Thoracic aorta (tissue), 2 donors: ENCODE measurements at regions not wholly inside any gene's neighbourhood (a gene's known extent, or its start where the extent isn't known, plus 50 kb on each side); places are given as distances from the start of the nearest gene placed in this dataset.
"Not testable (repeated sequence)": the region's sequence is repeated elsewhere in the genome, so short reads cannot be mapped to it uniquely, and the experiment has no call there.

Source experiments
- ATAC-seq: fragments of 150-250 bp; one replicate; pipeline ENCODE4 v1.8.0; 2017; ENCODE audit warnings: low read depth; ENCODE audit not compliant: insufficient number of reproducible peaks, low FRiP score
- DNase-seq: peaks from one replicate; pipeline ENCODE4 v3.0.0-alpha.2; 2020; ENCODE audit warnings: low spot score
- H3K27ac ChIP-seq, 2 donors: fragments of 200-600 bp; sonication (generic); 1 replicate in 1 of 2; 2 replicates in 1 of 2; pipeline ENCODE4 v1.5.1; 2016; ENCODE audit warnings: mild to moderate bottlenecking in 2 of 2, moderate library complexity in 2 of 2
- H3K27me3 ChIP-seq: fragments of 200-600 bp; sonication (generic); replicated peaks from 2 replicates; pipeline ENCODE4 v1.6.0; 2016; ENCODE audit warnings: mild to moderate bottlenecking; ENCODE audit not compliant: insufficient read depth
- H3K36me3 ChIP-seq: fragments of 200-600 bp; sonication (generic); one replicate; pipeline ENCODE4 v1.5.1; 2016
- H3K4me1 ChIP-seq, 2 donors: fragments of 200-600 bp; sonication (generic); 1 replicate in 1 of 2; 2 replicates in 1 of 2; pipeline versions ENCODE4 v1.5.1 to v1.6.0; 2016; ENCODE audit warnings: low read depth in 2 of 2, mild to moderate bottlenecking in 1 of 2; ENCODE audit not compliant: control insufficient read depth in 1 of 2
- H3K4me3 ChIP-seq: fragments of 200-600 bp; sonication (generic); 2 replicates; pipeline ENCODE4 v1.5.1; 2016; ENCODE audit warnings: mild to moderate bottlenecking
- H3K9me3 ChIP-seq: fragments of 200-600 bp; sonication (generic); 2 replicates; pipeline ENCODE4 v1.5.1; 2016
- TF ChIP-seq, protein P1 (sequence below): fragments of 200-600 bp; sonication (generic); IDR thresholded peaks from one replicate; pipeline ENCODE4 v1.5.1; 2019; ENCODE audit warnings: antibody characterized with exemption

DNA sequence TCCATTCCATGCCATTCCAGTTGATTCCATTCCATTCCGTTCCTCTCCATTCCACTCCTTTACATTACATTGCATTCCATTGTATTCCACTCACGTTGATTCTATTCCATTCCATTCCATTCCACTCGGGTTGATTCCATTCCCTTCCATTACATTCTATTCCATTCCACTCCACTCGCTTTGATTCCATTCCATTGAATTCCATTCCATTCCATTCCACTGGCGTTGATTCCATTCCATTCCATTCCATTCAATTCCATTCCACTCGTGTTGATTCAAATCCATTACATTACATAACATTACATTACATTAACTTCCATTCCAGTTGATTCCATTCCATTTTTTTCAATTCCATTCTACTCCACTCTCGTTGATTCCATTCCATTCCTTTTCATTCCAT, 1142.8 kb downstream of the RPIA start:
- peaks cover 7% of the 10 kb centered on the region for H3K9me3 ChIP-seq

DNA sequence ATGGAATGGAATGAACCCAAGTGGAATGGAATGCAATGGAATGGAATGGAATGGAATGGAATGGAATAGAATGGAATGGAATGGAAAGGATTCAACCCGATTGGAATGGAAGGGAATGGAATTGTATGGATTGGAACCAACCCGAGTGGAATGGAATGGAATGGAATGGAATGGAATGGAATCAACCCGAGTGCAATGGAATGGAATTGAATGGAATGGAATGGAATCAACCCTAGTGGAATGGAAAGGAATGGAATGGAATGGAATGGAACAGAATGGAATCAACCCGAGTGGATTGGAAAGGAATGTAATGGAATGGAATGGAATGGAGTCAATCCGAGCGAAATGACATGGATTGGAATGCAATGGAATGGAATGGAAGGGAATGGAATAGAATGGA, 1144.9 kb downstream of the RPIA start:
- H3K27me3 ChIP-seq, H3K36me3 ChIP-seq, H3K4me1 ChIP-seq, H3K27ac ChIP-seq, H3K9me3 ChIP-seq, H3K4me3 ChIP-seq, DNase-seq: not testable (repeated sequence)
- peak; percentile 81 for ATAC-seq

More for the DNA sequence above, 1142.8 kb downstream of the RPIA start:
- ATAC-seq: no peak
- no peak for DNase-seq
- H3K36me3 ChIP-seq: no peaks in the 10 kb centered on the region
- no peaks in the 10 kb centered on the region for H3K27me3 ChIP-seq
- TF ChIP-seq, protein P1, sequence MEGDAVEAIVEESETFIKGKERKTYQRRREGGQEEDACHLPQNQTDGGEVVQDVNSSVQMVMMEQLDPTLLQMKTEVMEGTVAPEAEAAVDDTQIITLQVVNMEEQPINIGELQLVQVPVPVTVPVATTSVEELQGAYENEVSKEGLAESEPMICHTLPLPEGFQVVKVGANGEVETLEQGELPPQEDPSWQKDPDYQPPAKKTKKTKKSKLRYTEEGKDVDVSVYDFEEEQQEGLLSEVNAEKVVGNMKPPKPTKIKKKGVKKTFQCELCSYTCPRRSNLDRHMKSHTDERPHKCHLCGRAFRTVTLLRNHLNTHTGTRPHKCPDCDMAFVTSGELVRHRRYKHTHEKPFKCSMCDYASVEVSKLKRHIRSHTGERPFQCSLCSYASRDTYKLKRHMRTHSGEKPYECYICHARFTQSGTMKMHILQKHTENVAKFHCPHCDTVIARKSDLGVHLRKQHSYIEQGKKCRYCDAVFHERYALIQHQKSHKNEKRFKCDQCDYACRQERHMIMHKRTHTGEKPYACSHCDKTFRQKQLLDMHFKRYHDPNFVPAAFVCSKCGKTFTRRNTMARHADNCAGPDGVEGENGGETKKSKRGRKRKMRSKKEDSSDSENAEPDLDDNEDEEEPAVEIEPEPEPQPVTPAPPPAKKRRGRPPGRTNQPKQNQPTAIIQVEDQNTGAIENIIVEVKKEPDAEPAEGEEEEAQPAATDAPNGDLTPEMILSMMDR: no peak
- no peak overlapping the region for H3K4me3 ChIP-seq
- H3K27ac ChIP-seq: no peak overlapping the region
- no peaks in the 10 kb centered on the region for H3K4me1 ChIP-seq

DNA sequence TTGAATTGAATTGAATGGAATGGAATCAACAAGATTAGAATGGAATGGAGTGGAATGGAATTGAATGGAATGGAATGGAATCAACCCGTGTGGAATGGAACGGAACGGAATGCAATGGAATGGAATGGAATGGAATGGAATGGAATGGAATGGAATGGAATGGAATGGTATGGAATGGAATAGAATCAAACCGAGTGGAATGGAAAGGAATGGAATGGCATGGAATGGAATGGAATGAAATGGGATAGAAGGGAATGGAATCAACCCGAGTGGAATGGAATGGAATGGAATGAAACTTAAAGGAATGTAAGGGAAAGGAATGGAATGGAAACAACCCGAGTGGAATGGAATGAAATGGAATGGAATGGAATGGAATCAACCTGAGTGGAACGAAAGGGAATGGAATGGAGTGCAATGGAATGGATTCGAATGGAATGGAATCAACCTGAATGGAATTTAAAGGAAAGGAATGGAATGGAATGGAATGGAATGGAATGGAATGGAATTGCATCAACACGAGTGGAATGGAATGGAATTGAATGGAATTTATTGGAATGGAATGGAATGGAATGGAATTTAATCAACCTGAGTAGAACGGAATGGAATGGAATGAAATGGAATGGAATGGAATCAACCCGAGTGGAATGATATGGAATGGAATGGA, 1146.6 kb downstream of the RPIA start:
- H3K27me3 ChIP-seq: no peaks in the 10 kb centered on the region
- no peak overlapping the region for H3K4me3 ChIP-seq
- H3K36me3 ChIP-seq: no peaks in the 10 kb centered on the region
- H3K27ac ChIP-seq: no peak overlapping the region
- DNase-seq: no peak
- no peak for ATAC-seq
- TF ChIP-seq, protein P1: no peak
- H3K9me3 ChIP-seq: no peaks in the 10 kb centered on the region
- H3K4me1 ChIP-seq: no peaks in the 10 kb centered on the region

DNA sequence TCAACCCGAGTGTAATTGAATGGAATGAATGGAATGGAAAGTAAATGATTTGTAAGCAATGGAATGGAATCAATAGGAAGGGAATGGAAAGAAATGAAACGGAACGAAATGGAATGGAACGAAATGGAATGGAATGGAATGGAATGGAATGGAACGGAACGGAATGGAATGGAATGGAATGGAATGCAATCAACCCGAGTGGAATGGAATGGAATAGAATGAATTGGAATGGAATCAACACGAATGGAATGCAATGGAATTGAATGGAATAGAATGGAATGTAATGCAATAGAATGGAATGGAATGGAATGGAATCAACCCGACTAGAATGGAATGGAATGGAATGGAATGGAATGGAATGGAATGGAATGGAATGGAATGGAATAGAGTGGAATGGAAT, 1148.7 kb downstream of the RPIA start:
- H3K36me3 ChIP-seq, H3K4me1 ChIP-seq, DNase-seq, H3K4me3 ChIP-seq, H3K27me3 ChIP-seq, H3K27ac ChIP-seq, H3K9me3 ChIP-seq: not testable (repeated sequence)
- ATAC-seq: peak; percentile 24

DNA sequence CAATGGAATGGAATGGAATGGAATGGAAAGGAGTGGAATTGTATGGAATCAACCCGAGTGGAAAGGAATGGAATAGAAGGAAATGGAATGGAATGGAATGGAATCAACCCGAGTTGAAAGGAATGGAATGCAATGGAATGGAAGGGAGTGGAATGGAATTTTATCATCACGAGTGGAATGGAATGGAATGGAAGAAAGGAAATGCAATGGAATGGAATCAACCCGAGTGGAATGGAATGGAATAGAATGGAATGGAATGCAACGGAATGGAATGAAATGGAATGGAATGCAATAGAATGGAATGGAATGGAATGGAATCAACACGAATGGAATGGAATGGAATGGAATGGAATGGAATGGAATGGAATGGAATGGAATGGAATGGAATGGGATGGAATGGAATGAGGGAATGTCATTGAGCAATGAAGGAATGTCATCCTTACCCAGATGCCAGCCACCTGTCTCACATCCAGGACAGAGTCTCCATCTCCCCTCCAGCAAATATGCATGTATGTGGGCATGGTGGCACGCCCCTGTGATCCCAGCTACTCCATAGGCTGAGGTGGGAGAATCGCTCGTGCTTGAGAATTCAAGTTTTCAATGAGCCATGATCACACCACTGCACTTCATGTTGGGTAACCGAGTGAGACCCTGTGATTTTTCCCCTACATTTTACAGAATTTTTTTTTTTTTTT, 1149.5 kb downstream of the RPIA start:
- not testable (repeated sequence) for H3K27me3 ChIP-seq, H3K4me1 ChIP-seq, DNase-seq, H3K9me3 ChIP-seq, H3K27ac ChIP-seq, H3K4me3 ChIP-seq, H3K36me3 ChIP-seq
- peak; percentile 70 for ATAC-seq

DNA sequence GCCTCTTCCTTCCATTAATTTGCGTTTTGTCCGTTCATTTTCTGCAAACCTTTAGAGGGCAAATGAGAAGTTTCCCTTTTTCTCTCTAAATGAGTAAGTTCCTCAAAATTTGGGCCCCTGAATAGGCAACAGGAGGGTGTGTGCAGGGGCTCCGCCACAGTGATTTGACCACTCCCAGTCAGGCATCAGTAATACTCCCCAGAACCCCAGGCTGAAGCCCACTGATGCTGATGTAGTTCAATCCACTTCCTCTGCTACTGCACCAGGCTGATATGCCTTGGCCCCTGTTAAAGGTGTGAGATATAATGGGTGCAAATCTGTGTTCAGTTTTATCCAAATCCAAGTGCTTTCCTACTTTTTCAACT, 1150.0 kb downstream of the RPIA start:
- no peaks in the 10 kb centered on the region for H3K36me3 ChIP-seq
- ATAC-seq (no peak), DNase-seq (no peak)
- H3K27ac ChIP-seq: no peak overlapping the region
- TF ChIP-seq, protein P1: no peak
- no peaks in the 10 kb centered on the region for H3K9me3 ChIP-seq
- H3K27me3 ChIP-seq: no peaks in the 10 kb centered on the region
- H3K4me1 ChIP-seq: no peaks in the 10 kb centered on the region
- H3K4me3 ChIP-seq: no peak overlapping the region
